Naive thymus-derived CD8-positive, alpha-beta T cell (primary cell): ENCODE measurements at regions not wholly inside any gene's neighbourhood (a gene's known extent, or its start where the extent isn't known, plus 50 kb on each side); places are given as distances from the start of the nearest gene placed in this dataset.

Source experiments
- ATAC-seq, 2 donors: fragments of 150-1000 bp; cut with Tn5 transposase in 1 of 2; sonication (Bioruptor Pico), chemical (Tn5 transposase) in 1 of 2; 1 replicate in 1 of 2; 2 replicates in 1 of 2; pipeline ENCODE4 v1.10.0; 2021; ENCODE audit warnings: mild to moderate bottlenecking in 2 of 2, moderate library complexity in 2 of 2
- POLR2A ChIA-PET: fragments of 350-600 bp; sonication (Branson Sonifier 250); formaldehyde crosslinking; loops from one replicate; lab custom pipeline; 2021; ENCODE audit warnings: antibody characterized with exemption; lab: Charles Lee
- DNase-seq, 10 donors: peaks; one replicate each; pipeline versions ENCODE4 v3.0.0 to v3.0.0-alpha.2; 2020 to 2022
- H3K27ac Mint-ChIP-seq, 10 donors: one replicate each; pipeline ENCODE4 v1.8.0; 2020 to 2022; ENCODE audit warnings: mild to moderate bottlenecking in 10 of 10, mixed read lengths in 10 of 10, moderate library complexity in 4 of 10, inconsistent platforms in 1 of 10
- H3K27me3 Mint-ChIP-seq, 5 donors: one replicate each; pipeline ENCODE4 v1.8.0; 2021 to 2022; ENCODE audit warnings: mixed read lengths in 5 of 5
- H3K36me3 Mint-ChIP-seq, 3 donors: one replicate each; pipeline ENCODE4 v1.8.0; 2020 to 2022; ENCODE audit warnings: mixed read lengths in 3 of 3, mild to moderate bottlenecking in 2 of 3, inconsistent platforms in 1 of 3
- H3K4me1 Mint-ChIP-seq, 4 donors: one replicate each; pipeline ENCODE4 v1.8.0; 2021 to 2022; ENCODE audit warnings: mixed read lengths in 4 of 4
- H3K4me3 Mint-ChIP-seq, 10 donors: one replicate each; pipeline ENCODE4 v1.8.0; 2020 to 2022; ENCODE audit warnings: mild to moderate bottlenecking in 10 of 10, mixed read lengths in 10 of 10, moderate library complexity in 6 of 10, inconsistent platforms in 1 of 10
- H3K9me3 Mint-ChIP-seq, 9 donors: one replicate each; pipeline ENCODE4 v1.8.0; 2020 to 2022; ENCODE audit warnings: mixed read lengths in 9 of 9, mild to moderate bottlenecking in 3 of 9, inconsistent platforms in 1 of 9, moderate library complexity in 1 of 9

DNA sequence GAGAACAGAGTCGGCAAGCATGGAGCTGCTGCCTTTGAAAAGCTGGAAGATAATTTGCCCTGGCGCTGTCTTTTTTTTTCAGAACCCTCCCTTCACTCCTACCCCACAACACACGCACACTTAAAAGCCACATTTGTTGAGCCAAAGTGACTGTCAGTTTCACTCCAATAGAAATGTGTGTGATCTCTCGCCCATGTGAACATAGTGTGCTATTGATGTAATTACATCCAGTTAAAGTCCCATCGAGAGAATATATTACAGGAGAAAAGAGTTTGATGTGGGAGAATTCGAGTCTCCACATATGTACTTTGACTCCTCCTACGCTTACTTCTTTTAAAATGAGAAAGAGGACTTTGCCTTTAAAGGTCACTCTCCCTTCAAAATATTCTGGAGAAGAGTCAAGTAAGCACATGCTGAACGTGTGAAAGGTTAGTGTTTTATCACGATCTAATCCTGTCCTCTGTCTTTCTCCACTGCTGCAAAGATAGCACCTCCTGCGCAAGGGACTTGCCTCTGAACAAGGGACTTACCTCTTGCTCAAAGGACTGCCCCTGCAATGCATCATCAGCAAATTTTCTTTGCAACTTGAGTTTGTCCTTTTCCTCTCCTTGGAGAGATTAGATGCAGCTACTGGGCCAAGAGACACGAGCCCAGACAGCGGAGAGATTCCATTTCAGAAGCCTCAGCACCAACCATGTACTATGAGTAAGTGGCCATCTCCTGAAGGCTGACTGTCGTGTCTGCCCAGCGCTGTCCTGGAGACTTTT lies 613.9 kb downstream of the PTPRU start:
- Mint-ChIP-seq H3K4me1 (peaks cover 0 to 2% (median 0%) of the 10 kb centered on the region in 4 donors), H3K27ac (no peak overlapping the region), H3K4me3 (no peak overlapping the region), H3K36me3 (no peaks in the 10 kb centered on the region), H3K9me3 (peaks cover 0 to 3% (median 0%) of the 10 kb centered on the region in 9 donors), H3K27me3 (peaks cover 10 to 55% (median 34%) of the 10 kb centered on the region in 5 donors)
- ATAC-seq = no peak
- no peak for DNase-seq
- POLR2A ChIA-PET = no interaction called here

DNA sequence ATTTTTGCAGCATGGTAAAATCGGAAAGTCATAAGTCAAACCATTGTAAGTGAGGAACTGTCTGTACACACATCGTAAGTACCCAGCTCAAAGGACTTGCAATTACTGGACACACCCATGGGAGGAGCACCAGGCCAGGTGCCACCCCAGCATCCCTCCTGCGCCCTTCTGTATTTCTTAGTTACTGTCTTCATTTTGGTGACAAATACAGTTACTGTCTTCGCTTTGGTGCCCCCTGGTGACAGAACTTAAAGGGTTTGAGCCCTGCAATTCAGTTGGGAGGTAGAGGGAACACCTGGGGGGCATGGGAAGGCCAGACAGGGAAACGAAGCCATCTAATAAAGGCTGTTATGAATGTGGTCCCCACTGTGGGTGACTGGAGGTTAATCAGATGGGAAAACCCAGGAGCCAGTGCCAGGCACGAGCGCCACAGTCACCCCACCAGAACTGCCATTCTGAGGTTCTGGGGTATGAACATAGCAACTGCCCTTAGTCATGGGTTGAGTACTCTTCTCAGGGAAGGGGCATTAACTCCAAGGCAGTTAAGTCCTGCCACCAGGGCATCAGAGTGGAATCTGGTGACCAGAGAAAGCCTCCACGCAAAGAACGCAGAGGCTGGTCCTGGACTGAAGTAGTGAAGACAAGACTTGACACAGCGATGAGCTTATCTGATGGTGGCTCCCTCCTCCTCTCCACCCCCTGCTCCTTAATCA lies 612.9 kb downstream of the PTPRU start:
- DNase-seq (peak in 8 of 10 donors; percentile 8 to 27 (median 16)), ATAC-seq (peak in 1 of 2 donors; percentile 46)
- Mint-ChIP-seq H3K4me3 (no peak overlapping the region), H3K4me1 (peaks cover 0 to 2% (median 0%) of the 10 kb centered on the region in 4 donors), H3K27me3 (peaks cover 8 to 51% (median 31%) of the 10 kb centered on the region in 5 donors), H3K9me3 (peaks cover 0 to 3% (median 0%) of the 10 kb centered on the region in 9 donors), H3K27ac (no peak overlapping the region), H3K36me3 (no peaks in the 10 kb centered on the region)
- POLR2A ChIA-PET = no interaction called here

DNA sequence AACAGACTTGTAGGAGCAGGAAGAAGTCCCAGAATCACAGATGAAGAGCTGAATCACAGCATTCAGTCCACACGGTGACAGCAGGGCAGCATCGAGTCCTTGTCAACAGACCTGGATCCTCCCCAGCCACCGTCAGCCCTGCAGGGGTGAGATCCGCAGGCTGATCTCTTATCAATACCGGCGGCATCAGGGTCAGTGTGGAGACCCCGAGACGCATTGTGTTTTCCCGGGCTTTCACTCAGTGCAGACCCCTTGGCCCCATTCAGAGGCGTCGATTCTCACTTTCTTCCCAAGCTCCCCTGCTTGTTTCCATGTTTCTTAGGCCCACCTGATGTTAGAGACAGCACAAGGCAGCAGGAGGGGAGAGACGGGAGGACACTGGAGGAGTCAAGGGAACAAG lies 609.6 kb downstream of the PTPRU start:
- Mint-ChIP-seq H3K9me3 (peaks cover 4 to 23% (median 10%) of the 10 kb centered on the region in 9 donors), H3K4me3 (no peak overlapping the region), H3K27me3 (peaks cover 8 to 35% (median 26%) of the 10 kb centered on the region in 5 donors), H3K36me3 (peaks cover 0 to 10% (median 0%) of the 10 kb centered on the region in 3 donors), H3K27ac (no peak overlapping the region), H3K4me1 (no peaks in the 10 kb centered on the region)
- ATAC-seq (no peak), DNase-seq (no peak)
- POLR2A ChIA-PET = no interaction called here

DNA sequence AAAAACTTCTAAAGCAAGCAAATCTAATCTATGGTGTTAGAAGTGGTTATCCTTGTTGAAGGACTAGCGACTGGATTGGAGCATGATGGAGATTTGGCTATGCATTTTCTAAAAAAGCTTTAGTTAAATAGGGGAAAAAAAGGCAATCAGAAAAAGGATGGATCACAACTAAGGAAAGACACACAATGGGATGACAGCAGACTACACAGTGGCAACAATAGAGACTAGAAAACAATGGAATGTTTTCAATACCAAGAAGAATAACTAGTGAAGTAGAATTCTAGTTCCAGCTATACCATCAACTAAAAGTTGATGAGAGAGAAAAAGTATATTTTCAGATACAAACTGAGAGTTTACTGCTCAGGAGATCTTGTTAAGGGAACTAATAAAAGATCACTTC lies 605.8 kb downstream of the PTPRU start:
- DNase-seq (no peak), ATAC-seq (no peak)
- H3K27me3 Mint-ChIP-seq = peaks cover 3 to 33% (median 22%) of the 10 kb centered on the region in 5 donors
- POLR2A ChIA-PET = no interaction called here
- H3K27ac Mint-ChIP-seq = no peak overlapping the region
- H3K4me1 Mint-ChIP-seq = no peaks in the 10 kb centered on the region
- peaks cover 4 to 23% (median 9%) of the 10 kb centered on the region in 9 donors for H3K9me3 Mint-ChIP-seq
- H3K4me3 Mint-ChIP-seq = no peak overlapping the region
- H3K36me3 Mint-ChIP-seq = peaks cover 0 to 10% (median 0%) of the 10 kb centered on the region in 3 donors

DNA sequence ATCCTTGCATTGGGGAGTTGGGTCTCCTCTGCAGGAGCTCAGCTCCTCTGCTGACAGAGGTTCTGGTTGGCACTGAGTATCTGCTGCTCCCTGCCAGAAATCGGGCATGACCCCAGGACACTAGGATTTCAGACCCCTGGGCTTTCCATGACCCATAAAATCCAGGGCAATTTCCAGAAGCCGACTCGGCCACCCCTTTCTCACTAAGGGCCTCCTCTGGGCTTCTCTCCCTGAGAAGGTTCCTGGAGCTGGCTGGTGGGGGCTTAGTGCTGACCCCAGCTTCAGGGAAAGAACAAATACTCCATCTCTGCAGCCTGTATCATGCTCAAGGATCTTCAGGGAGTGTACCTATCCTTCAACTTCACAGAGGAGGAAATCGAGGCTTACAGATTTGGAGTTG lies 603.4 kb downstream of the PTPRU start:
- H3K36me3 Mint-ChIP-seq = peaks cover 0 to 10% (median 0%) of the 10 kb centered on the region in 3 donors
- no peaks in the 10 kb centered on the region for H3K4me1 Mint-ChIP-seq
- POLR2A ChIA-PET = no interaction called here
- DNase-seq (no peak), ATAC-seq (no peak)
- no peak overlapping the region for H3K4me3 Mint-ChIP-seq
- peaks cover 2 to 42% (median 16%) of the 10 kb centered on the region in 5 donors for H3K27me3 Mint-ChIP-seq
- peaks cover 4 to 23% (median 9%) of the 10 kb centered on the region in 9 donors for H3K9me3 Mint-ChIP-seq
- H3K27ac Mint-ChIP-seq = no peak overlapping the region

DNA sequence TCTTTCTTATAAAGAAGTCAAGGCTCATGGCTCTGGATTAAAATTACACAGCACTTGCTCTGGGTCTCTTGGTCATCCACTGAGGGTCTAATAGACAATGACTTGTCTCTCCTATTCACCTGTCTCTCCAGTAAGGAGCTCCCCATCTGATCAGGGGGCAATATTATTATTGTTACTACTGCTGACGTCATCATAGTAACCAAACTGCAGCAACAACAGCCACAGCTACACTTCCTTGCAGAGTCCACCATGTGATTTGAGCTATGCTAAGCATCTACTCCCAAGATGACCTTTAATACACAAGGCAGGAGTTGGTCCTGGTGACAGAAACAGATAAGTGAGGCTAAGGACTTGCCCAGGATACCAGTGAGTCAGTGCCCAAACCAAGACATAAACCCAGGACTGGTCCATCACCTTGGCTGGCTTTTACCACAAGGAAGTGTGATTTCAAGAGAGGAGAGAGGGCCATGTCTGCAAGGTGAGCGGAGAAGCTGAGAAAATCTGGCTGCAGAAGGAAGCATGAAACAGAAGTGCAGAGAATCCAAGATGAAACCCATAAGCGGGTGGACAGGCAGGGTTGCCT lies 602.5 kb downstream of the PTPRU start:
- ATAC-seq (no peak), DNase-seq (no peak)
- peaks cover 0 to 10% (median 0%) of the 10 kb centered on the region in 3 donors for H3K36me3 Mint-ChIP-seq
- H3K27ac Mint-ChIP-seq = no peak overlapping the region
- H3K9me3 Mint-ChIP-seq = peaks cover 4 to 20% (median 9%) of the 10 kb centered on the region in 9 donors
- H3K4me1 Mint-ChIP-seq = no peaks in the 10 kb centered on the region
- H3K4me3 Mint-ChIP-seq = no peak overlapping the region
- H3K27me3 Mint-ChIP-seq = peaks cover 2 to 42% (median 11%) of the 10 kb centered on the region in 5 donors
- POLR2A ChIA-PET = no interaction called here

DNA sequence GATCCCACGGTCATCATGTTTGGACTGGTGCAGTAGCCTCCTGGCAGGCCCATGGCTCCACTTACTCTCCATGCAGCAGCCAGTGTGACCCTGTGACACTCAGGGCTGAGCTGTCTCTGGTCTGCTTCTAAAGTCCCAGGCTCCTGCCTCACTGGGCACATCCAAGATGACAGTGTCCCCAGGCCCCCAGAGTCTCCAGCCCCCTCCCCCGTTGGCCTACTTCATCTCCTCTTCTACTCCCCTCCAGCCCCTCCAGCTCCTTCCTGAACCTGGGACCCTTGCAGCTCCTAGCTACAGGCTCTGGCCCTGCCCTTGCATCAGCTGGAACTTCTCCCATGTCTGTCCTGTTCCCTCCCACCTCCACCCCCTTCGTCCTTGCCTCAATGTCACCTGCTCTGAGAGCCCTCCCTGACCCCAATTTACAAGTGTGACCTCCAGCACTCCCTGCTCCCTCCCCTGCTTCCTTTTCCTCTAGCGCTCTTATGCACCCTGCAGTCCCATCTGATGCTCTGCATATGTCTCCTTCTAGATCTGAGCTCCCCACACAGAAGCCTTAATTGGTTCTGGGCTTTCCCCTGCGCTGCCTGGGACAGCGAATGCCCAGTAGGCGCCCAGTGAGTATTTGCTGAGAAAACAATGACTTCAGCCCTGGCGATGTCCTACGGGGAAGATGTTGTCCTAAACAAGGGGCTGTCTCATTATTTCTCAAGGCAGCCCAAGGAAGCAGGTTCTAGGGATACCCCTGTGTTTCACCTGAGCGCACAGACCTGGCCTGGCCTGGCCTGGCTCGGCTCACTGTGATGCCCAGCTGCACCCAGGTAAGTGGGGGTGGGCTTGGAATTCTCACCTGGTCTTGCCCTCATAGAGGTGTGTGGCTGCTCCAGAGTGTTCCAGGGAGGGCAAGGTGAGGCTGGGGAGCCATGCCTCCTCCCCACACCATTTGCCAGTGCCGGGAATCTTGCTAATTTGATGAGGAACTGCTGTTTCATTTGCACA lies 600.6 kb downstream of the PTPRU start:
- peaks cover 4 to 11% (median 6%) of the 10 kb centered on the region in 9 donors for H3K9me3 Mint-ChIP-seq
- ATAC-seq = no peak
- DNase-seq = no peak
- POLR2A ChIA-PET = no interaction called here
- H3K36me3 Mint-ChIP-seq = peaks cover 0 to 4% (median 0%) of the 10 kb centered on the region in 3 donors
- H3K4me3 Mint-ChIP-seq = no peak overlapping the region
- peaks cover 2 to 42% (median 11%) of the 10 kb centered on the region in 5 donors for H3K27me3 Mint-ChIP-seq
- no peaks in the 10 kb centered on the region for H3K4me1 Mint-ChIP-seq
- no peak overlapping the region for H3K27ac Mint-ChIP-seq

DNA sequence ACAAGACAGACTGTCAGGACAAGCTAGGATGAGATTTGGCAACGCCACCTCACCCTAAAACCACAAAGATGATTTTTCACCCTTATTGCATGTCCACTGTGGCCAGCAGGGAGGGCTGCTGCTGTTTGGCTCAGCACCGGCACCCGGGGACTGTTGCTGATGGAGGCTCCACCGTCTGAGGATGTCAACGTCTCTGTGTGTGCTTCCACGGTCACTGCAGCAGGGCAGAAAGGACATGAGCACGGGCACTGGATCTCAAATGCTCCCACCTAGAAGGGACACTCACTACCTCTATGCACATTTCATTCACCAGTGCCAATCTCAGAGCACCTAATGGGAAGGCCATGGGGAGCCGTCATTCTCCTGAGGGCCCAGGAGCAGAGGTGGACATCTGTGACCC lies 599.6 kb downstream of the PTPRU start:
- no peaks in the 10 kb centered on the region for H3K36me3 Mint-ChIP-seq
- DNase-seq (no peak), ATAC-seq (no peak)
- H3K9me3 Mint-ChIP-seq = no peaks in the 10 kb centered on the region
- no peak overlapping the region for H3K4me3 Mint-ChIP-seq
- no peaks in the 10 kb centered on the region for H3K4me1 Mint-ChIP-seq
- peaks cover 2 to 42% (median 11%) of the 10 kb centered on the region in 5 donors for H3K27me3 Mint-ChIP-seq
- H3K27ac Mint-ChIP-seq = no peak overlapping the region
- POLR2A ChIA-PET = no interaction called here

DNA sequence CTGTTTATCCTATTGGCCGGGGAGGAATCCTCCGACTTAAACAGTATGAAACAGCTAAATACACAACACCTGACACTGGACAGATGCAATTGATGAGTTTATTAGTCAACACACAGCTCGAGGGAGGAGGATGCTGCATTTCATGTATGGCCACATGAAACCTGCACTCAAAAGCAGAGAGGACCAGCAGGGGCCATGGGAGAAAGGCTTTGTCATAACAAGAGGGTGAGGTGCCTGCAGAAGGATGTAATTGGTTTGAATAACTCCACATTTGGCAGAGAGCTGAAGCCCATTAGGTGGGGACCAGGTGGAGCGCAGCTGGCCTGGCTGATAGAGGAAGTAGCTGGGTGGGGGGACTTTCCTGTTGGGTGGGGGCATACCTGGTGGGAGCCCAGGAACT lies 599.1 kb downstream of the PTPRU start:
- H3K9me3 Mint-ChIP-seq = no peaks in the 10 kb centered on the region
- no peaks in the 10 kb centered on the region for H3K4me1 Mint-ChIP-seq
- POLR2A ChIA-PET = no interaction called here
- H3K27me3 Mint-ChIP-seq = peaks cover 2 to 42% (median 11%) of the 10 kb centered on the region in 5 donors
- DNase-seq (no peak), ATAC-seq (no peak)
- no peak overlapping the region for H3K4me3 Mint-ChIP-seq
- H3K27ac Mint-ChIP-seq = no peak overlapping the region
- no peaks in the 10 kb centered on the region for H3K36me3 Mint-ChIP-seq

DNA sequence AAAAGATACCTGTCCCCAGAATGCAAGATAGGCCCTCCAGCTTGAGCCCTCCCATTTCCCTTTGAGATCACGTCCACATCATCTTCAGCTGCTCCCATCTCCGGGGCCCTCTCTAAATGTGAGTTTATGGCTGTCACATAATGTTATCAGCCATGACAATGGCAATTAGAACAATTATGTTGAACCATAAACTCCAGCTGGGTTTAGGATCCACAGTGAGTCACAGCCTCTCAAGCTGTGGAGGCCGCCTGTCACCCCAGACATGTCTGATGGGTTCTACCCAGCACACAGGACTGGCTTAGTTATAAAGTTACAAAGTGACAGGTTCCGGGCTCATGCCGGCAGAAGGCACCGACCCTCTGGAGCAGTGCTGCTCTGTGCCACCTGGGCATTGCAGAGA lies 597.3 kb downstream of the PTPRU start:
- H3K27ac Mint-ChIP-seq = no peak overlapping the region
- H3K9me3 Mint-ChIP-seq = no peaks in the 10 kb centered on the region
- H3K4me1 Mint-ChIP-seq = no peaks in the 10 kb centered on the region
- peaks cover 0 to 34% (median 9%) of the 10 kb centered on the region in 5 donors for H3K27me3 Mint-ChIP-seq
- no peaks in the 10 kb centered on the region for H3K36me3 Mint-ChIP-seq
- ATAC-seq = no peak
- DNase-seq = no peak
- H3K4me3 Mint-ChIP-seq = no peak overlapping the region
- POLR2A ChIA-PET = no interaction called here

DNA sequence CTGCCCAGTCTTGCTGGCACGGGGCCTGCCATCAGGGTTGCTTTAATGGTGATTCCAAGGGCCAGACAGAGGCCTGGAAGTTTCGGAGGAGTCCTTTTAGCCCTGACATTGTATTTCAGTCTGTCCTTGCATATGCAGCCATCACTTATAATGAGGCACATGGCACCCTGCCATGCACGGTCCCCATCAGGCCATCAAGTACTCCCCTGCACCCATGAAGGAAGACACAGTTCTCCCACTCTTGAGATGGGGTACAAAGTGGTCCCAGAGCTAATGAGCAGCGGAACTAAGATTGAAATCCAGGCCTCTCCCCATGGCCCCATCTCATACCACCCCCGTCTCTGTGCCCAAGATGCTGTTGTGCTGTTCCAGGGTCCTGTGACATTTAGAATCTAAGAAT lies 596.6 kb downstream of the PTPRU start:
- Mint-ChIP-seq H3K9me3 (no peaks in the 10 kb centered on the region), H3K4me1 (no peaks in the 10 kb centered on the region), H3K4me3 (no peak overlapping the region), H3K27ac (peak overlapping the region in 1 of 10 donors; percentile 59), H3K36me3 (no peaks in the 10 kb centered on the region), H3K27me3 (peaks cover 0 to 31% (median 9%) of the 10 kb centered on the region in 5 donors)
- no peak for ATAC-seq
- no peak for DNase-seq
- POLR2A ChIA-PET = no interaction called here

DNA sequence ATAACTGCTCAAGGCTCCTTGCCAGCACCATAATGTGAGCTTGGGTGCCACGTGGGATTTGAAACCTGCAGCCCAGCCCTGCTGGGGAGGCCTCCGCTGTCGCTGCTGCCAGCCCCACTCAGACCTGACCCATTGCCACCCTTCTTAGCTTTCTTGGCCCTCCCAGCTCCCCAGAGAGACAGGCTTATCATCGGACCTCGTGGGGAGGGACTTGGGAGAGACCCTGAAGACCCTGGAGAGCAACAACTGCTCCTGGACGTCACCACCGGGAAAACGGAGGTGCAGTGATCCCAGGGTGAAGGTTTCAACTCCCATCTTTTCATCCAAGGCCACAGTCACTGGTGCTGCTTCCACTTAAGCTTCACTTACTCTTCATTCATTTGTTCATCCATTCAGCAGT lies 596.1 kb downstream of the PTPRU start:
- Mint-ChIP-seq H3K27ac (no peak overlapping the region), H3K27me3 (peaks cover 0 to 35% (median 13%) of the 10 kb centered on the region in 5 donors), H3K36me3 (no peaks in the 10 kb centered on the region), H3K4me1 (no peaks in the 10 kb centered on the region), H3K4me3 (no peak overlapping the region), H3K9me3 (no peaks in the 10 kb centered on the region)
- ATAC-seq (no peak), DNase-seq (no peak)
- POLR2A ChIA-PET = no interaction called here
